GM21528 (cell line): ENCODE measurements at regions not wholly inside any gene's neighbourhood (a gene's known extent, or its start where the extent isn't known, plus 50 kb on each side); places are given as distances from the start of the nearest gene placed in this dataset.

Experiments
- ATAC-seq: cut with Tn5 transposase; IDR thresholded peaks from one replicate; pipeline ENCODE4 v1.9.1; 2021; ENCODE audit warnings: mild to moderate bottlenecking, moderate library complexity; ENCODE audit not compliant: unreplicated experiment, low FRiP score

DNA sequence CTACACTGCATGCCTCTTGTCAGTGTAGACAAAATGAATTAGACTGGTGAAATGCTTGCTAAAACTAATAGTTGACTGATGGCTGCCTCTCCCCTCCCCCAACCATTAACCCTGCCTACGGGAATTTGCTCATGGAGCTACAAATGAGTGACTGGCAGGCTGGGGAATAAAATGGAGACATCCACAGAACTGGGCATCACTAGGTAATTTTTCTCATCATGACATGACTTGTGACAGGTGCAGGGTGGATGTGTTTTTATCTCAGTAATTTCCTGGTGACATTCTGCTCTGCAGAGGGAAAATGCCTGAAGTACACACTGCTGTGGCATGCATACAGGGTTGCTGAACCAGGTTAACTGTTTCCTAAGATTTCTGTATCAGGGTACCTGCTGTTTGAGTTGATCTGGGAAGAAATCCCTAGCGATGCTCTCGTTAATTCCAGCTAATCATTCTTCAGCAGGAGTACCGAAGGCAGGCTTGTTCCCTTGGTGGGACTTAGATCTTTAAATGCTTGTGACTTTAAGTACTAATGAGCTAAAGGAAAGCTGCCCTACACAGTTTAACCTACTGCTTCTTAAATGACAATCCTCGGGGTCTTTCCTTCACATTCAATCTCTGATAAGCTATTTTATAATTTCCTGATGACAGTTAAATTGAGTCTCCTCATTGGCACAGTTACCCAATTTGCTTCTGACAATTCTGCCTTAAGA lies 376.3 kb upstream of the LCORL start:
- ATAC-seq = no peak

DNA sequence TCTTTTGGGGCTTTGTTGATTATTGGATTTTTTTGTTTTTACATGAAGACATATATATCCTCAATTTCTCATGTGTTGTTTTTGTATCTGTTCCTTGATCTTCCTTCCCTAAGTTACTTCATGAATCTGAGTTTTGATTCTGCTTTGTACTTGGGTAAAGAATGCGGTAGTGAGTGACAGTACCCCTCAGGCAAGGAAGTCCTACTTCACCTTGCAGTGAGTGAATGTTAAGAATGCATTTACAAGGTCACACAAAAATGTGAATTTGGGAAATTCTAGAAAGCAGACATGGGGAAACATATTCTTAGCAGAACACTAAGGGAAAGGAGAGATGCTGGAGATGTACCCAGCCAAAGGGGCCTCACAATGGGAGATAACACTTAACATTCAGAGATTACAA lies 373.1 kb upstream of the LCORL start:
- ATAC-seq = no peak

DNA sequence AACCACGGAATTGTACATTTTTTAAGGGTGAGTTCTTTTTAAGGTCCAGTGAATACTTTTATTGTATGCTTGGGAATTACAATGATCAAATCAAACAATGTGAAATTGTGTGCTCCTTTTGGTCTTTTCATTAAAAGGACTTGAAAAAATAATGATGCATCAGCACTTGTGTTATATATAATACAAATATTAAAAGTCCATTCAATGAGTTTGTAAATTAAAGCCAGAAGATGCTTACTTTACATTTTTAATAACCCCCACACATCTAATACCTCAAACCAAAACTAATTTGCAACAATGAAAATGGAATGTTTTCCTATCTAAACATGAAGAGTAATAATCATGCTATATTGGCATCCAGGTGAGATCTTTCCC lies 369.8 kb upstream of the LCORL start:
- no peak for ATAC-seq

DNA sequence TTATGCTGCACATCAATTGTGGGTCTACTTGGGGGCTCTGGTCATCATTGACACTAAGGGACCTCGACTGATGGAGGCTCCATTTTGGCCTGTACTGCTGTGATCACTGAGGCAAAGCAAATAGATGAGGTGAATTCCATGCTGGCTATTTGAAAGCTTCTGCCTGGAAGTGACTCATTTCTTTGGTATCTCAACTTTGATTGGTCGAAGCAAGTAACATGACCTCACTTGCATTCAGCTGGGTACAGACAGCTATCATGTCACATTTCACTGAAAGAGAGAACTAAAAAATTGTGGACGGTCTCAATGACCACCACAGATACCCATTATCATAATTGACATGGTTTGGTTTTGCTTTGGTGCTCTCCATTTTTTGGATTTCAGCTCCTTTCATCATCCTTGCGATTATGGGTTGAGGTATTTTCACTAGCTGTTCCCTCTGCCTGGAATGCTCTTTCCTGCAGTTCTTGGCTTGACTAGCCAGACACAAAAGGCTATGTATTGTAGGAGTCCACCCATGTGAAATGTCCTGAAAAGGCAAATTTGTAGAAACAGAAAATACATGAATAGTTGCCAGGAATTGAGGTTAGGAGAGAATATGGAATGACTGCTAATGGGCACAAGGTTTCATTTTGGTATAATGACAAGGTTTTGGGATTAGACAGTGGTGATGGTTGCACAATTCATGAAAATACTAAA lies 369.2 kb upstream of the LCORL start:
- ATAC-seq = no peak

DNA sequence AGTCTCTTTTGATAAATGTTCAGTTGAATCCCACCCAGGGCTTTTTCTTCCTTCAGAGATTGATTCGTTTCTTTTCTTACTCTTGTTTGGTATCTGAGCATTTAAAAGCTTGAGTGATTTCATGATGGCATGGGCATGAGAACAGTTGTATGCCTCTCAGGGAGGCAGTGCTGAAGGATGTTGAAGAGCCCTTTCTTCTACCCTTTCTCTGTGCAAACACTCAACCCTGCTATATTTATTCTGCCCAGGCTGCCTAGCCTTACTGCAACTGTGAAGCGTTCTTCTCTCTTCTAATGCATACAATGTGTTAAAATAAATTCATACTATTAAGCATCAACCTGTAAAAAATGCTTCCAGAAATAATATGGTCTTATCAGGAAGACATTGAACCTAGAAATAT lies 367.6 kb upstream of the LCORL start:
- ATAC-seq = no peak

- no peak for ATAC-seq
These were observed 366.5 kb upstream of the LCORL start for GRCh38 chr4:18388039-18388438.

- no peak for ATAC-seq
These were observed 359.6 kb upstream of the LCORL start for GRCh38 chr4:18381186-18381585.

- ATAC-seq = no peak
These were observed 348.0 kb upstream of the LCORL start for GRCh38 chr4:18369561-18369960.

DNA sequence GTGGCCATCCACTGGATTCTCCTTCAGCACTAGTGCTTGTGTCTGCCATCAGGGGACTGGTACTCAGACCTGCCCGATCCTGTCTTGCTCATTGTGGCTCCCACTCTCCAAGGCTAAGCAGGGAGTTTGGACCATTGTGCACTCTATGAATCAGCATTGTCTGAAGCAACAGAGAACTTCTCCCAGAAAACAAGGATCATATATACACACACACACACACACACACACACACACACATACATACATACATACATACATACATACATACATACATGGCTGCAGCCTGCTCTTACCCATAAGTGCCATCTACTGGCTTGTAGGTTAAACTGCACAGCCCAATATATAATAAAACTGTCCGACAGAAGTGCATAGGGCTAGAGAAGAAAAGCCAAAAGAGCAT lies 345.3 kb upstream of the LCORL start:
- peak; percentile 89 for ATAC-seq

DNA sequence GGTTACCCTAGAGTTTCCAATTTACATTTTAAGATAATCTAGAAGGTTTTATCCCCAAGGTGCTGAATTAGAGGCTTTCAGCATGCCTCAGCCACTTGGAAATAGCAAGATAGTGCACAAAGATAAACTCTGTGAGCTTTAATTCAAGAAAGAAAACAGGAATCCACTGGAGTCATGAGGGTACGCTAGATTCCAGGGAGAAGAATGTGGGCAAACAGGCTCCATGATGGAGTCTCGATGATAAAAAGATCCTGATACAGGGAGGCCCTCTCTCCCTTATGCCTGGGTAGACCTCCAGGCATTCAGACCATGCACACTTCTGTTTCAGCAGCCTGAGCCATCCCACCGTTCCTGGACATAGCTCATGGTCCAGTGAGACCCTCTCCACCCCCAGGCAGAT lies 344.6 kb upstream of the LCORL start:
- no peak for ATAC-seq

- ATAC-seq = no peak
These were observed 322.0 kb upstream of the LCORL start for GRCh38 chr4:18343581-18343980.

DNA sequence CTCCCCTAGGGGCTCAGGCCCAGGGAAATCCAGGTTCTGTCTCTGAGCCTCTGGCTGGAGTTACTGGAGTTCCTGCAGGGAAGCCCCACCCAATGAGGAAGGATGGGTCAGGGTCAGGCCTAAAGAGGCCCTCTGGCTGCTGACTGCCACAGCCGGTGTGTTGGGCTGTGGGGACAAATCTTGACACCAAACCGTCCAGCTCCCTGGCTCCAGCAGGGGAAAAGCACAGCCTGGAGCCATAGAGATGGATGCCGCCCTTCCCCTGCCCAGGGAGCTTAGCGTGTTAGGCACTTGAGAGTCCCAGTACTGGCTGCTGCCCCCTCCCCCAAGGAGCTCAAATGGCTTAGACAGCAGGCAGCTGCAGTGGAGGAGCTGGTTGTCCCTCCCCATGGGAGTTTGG lies 321.3 kb upstream of the LCORL start:
- ATAC-seq = no peak

- no peak for ATAC-seq
These were observed 300.5 kb upstream of the LCORL start for GRCh38 chr4:18321956-18322530.

GRCh38 chr4:18319431-18319830 lies 297.9 kb upstream of the LCORL start:
- ATAC-seq = no peak

DNA sequence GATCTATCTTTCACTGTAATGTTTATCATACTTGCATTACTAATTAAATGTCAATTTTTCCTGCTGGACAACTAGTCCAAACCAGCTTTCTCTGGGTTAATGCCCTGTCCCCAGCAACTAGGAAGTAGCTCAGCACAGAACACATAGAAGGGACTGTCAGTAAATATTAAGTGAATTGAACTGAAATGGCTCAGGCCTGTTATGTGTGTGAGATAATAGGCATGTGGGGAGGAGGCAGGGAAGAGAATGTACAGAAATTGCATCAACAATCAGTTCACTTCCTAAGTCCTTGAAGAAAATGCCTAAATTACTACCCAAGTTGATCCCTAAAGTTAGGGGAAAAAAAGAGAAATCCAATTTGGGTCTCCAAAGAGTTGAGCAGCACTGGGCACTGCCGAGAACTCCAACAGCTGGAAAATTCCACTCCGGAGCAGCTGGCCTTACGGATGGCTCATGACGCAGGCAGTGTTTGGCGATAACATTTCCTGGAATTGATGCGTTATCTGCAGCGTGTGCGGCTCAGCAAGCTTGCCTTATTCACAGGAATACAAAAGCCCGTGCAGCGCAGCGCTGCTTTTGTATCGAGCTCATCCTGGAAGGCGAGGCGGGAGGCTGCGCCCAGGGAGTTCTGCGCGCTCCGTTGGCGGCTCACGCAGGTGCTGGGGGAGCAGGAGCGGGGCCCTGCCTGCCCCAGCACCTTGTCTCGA lies 297.3 kb upstream of the LCORL start:
- ATAC-seq = no peak

GRCh38 chr4:18314731-18315130 lies 293.2 kb upstream of the LCORL start:
- ATAC-seq = no peak

DNA sequence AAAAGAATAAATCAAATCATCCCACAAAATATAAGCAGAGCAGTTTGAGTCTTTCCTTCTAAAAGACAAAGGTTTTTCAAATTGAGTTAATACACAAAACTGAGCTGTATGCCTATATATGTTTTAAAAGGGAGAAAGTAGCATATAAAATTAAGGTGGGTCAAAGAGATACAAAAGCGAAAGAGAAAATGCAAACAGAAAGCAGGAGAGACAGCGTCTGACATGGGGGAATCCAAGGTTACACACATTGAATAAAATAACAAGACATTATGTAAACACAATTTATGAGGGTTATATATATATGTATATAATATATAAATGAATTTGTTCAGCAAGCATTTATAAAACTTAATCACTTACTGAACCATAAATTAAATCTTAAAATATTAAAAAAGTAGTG lies 276.1 kb upstream of the LCORL start:
- ATAC-seq = no peak

DNA sequence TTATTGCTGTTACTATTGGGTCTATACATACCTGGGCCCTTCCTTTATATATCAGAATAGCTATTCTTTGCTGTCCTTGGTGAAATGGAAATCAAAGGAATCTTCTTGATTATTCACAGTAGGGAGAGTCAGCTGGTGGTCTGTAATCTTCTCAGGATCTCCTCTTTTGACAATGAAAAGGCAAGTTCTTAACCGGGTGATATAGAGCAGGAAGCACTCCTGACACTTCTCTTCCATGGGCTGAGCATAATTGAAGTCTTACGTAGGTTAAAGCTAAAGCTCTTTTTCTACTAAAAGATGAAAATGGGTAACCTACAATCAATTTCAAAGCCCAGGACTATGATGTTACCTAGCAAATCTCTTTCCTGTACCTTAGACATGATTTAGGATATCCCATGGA lies 274.9 kb upstream of the LCORL start:
- no peak for ATAC-seq

GRCh38 chr4:18294846-18295245 lies 273.3 kb upstream of the LCORL start:
- no peak for ATAC-seq

DNA sequence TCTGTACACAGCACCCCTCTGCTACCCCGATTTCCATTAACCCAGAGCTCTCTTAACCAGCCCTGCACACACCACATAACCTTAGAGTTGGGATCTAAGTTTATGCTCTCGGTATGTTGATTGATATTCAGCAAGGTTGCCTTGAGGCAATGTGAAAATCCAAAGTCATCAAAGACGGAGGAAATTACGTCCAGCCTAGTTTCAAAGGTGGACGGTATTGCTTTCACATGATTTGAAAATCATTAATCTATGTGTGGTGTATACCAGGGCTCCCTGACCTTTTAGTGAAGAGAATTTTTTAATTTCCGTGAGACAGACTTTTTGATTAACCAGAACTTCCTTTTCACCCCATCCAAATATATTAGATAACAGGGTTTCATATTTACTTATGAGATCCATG lies 272.5 kb upstream of the LCORL start:
- no peak for ATAC-seq

DNA sequence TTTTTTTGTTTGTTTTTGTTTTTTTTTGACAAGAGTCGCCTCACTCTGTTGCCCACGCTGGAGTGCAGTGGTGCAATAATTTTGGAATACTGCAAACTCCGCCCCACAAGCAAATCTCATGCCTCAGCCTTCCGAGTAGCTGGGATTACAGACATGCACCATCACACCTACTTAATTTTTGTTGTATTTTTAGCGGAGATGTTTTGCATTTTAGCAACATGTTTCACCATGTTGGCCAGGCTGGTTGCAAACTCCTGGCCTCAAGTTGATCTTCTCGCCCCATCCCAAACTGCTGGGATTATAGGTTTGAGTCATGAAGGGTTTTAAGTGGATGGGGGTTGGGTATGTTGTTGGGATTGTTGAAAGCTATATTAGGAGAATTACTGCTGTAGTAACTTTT lies 270.9 kb upstream of the LCORL start:
- ATAC-seq = no peak
